CD4-positive, alpha-beta T cell treated with Interleukin-10 for 1 hour (primary cell): ENCODE measurements at regions not wholly inside any gene's neighbourhood (a gene's known extent, or its start where the extent isn't known, plus 50 kb on each side); places are given as distances from the start of the nearest gene placed in this dataset.

Experiments used
- DNase-seq: peaks from one replicate; pipeline ENCODE4 v3.0.0-alpha.2; 2020

- DNase-seq, result no peak
Measured at GRCh38 chr10:128286141-128286761, 160.0 kb upstream of the MKI67 start.

GRCh38 chr10:128286762-128287500 is 160.7 kb upstream of the MKI67 start:
- no peak for DNase-seq

- no peak for DNase-seq
Measured at GRCh38 chr10:128287921-128288320, 161.7 kb upstream of the MKI67 start.

- no peak for DNase-seq
Measured at GRCh38 chr10:128289621-128290020, 163.4 kb upstream of the MKI67 start.

DNA sequence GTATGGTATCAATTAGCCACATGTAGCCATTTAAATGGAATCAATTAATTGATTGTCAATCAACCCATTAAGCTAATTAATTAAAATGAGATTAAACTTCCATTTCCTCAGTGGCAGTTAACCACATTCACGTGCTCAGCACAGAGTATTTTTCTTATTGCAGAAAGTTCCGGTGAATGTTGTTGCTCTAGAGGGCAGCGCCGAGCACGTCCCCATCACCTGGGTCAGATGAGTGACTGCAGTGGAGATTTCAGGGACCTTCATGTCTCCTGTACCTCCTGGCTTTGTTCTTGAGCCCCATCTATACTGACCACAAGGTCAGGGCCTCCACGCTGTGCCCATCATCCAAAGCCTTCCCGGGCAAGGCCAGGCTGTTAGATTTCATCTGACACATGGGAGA is 168.8 kb upstream of the MKI67 start:
- DNase-seq, result no peak

DNA sequence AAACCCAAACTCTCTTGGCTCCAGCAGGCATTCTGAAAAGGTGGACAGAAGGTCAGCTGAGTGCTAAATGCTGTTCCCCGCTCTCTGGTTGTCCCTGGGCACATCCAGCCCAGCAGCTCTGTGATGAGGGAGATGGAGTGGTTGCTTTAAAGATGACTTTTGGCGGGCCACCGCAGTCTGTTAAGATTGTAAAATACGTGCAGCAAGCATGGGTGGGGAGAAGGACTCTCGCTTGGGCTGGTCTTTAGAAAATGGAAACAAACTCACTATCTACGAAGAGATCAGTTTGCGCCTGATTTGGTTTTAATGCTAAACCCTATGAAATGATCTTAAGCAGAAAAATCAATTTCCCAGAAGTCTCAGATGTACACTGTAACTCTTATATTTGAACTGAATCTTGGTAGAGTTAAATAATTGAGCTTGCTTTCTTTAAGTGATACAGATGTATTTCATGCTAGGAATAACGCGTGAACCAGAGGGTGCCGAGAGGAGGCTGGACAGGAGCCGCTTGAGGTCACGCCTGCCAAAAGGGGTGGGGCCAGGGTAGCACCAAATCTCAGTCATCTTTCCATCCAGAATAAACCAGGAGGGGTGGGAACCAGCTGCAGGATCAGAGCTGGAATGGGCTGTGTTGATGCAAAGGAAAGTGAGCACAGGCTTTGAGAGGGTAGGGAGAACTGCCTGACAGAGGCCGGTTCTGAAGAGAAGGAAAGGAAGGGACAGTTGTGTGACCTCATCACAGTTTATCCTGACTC is 170.2 kb upstream of the MKI67 start:
- DNase-seq, result no peak

DNA sequence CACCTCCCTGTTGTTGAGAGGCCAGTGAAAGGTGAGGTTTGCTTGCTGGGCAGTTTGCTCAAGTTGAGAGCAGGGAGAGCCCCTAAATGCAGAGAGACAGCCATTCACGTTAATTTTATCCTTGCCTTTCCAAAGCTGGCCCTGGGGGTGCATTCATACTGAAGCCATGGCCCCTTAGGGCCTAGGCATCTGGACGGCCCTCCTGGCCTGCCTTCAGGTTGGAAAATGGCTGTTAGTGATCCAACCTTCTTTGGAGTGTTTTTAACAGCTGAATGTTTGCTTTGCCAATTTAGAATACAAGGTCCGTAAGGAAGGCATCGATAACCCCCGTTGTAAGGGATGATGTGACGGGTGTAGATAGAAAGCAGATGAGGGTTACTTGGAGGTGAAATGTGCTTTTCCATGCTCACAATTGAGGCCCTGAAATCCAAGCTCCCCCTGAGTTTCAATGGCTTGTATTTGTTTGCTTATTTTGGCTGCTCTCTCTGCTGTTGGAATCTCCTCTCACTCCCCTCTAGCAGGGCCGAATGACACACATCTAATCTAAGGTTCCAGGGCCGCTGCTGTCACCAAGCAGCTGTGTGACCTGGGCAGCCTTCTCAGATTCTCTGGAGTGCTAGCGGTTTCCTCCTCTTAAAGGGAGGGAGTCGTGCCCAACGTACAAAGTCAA is 171.6 kb upstream of the MKI67 start:
- no peak for DNase-seq

DNA sequence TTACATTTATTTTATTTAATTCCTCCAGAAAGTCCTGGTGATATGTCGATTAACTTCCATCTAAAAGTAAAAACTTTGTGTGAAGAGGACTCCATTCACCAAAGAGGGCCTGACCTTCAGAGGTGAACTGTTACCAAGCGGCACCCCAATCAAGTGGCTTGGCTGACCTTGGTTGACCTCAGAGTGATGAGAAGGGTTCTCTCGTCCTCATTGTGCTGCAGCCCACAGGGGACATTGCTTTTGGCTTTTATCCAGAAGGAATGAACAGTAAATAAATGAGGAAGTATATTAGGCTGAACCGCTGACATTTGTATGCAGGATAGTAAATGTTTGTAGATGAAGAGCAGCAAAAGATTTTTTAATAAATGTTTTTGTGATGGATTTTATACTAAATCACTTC is 172.4 kb upstream of the MKI67 start:
- no peak for DNase-seq

DNA sequence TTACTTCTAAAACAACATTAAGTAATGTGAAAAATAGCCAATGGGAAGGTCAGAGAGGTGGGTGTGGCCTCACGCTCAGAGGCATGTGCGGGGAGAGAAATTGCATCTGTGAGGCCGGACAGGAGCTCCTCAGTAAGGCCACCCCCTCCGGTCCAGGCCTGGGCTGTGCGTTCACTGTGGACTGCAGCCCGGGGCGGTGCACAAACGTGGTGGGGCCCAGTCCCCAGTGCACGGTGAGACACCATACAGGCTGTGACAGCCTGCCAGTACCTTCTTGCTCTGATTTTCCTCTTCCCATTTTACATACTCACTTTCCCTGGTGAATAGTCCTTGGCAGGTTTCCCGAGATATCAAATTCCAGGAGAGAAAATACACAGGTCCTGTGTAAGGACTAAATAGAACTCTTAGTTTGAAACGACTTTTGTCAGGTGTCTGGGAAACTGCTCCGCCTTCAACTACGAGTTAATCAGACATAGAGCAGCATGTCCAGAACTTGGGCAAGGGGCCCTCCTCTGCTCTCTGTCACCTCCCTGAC is 174.1 kb upstream of the MKI67 start:
- DNase-seq, result no peak

DNA sequence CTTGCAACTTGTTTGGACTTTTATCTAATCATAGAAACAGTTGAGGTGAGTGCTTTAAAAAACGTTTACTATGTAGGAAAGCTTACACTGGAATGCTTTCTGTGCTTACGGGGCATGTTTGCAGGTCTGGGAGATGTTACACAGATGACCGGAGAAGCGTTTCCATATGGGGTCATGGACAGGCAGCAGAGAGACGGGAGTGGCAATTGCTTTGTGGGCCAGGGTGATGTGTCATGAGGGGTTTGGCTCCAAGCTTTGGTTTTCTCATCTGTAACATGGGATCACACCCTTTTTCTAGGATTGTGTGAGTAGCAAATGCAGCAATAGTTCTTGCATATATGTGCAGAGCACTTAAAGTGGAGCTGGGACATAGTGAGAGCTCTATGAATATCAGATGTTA is 174.8 kb upstream of the MKI67 start:
- DNase-seq, result no peak

DNA sequence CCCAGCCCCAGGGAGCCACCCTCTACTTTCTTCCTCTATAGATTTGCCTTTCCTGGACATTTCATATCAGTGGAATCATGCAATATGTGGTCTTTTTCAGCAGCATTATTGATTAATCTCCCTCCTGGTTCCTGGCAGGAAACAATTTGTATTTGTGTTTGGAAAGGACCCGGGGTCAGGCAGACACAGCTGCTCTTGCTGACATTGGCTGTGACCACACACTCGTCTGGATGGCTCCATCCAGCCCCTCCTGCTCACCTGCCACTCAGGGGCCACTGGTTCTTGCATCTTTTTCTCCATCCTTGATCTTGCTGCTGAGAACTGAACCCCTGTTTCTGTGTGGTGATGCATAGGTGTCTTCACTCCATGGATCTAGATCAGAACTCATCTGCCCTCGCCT is 176.6 kb upstream of the MKI67 start:
- DNase-seq, result no peak

DNA sequence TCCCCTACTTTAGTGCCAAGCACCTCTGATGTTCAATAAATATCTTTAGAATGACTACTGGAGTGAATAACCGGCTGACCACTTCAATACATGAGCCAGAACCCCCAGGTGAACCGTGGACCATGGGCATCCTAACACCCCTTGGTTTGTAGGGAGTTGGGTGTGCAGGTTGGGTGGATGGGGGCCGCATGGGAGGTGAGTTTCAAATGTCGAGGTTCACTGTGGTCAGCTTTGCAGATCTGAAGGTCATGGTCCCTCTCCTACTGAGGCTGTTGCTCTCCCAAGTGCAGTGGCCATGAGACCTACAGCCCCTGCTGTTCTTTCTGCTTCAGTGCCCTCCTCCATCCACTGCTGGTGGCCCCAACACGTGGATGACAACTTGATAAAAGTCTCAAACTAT is 178.0 kb upstream of the MKI67 start:
- no peak for DNase-seq

GRCh38 chr10:128305601-128306345 is 179.6 kb upstream of the MKI67 start:
- DNase-seq, result no peak

DNA sequence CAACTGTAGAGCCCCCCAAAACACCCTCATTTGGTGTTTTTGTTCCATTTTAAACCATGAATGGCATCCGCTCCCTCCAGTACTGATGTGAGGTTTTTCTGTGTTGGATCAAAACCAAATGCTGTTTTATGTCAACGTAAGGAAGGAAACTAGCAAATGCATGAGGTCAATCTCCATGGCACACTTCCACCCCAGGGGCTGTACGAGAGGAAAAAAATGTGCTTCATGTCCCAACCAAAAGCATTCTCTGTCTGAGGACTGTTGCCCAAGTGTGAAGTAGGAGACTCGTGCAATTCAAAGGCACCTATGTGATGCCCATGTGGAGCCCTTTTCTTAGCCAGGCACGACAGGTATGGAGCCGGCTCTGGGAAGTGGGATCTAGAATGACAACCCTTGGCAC is 180.3 kb upstream of the MKI67 start:
- DNase-seq, result no peak

DNA sequence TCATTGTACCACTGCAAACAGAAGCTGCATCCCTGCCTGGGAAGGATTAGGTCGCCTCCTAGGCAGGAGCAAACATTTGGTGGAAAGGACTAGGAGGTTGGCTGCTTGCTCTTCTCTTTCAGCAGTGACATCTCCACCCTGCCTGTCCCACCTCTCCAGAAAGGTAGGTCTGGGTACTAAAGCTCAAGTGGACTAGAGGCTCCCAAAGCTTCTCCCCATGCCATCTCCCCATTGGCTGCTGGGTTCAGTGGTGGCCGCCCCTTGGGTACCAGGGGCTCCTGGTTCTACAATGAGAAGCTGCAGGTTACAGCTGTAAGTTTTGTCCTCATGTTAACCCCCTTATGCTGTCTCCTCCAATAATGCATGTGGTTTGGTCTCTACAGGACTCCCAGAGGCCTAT is 180.7 kb upstream of the MKI67 start:
- no peak for DNase-seq

GRCh38 chr10:128307820-128308219 is 181.6 kb upstream of the MKI67 start:
- no peak for DNase-seq

GRCh38 chr10:128310971-128311658 is 184.9 kb upstream of the MKI67 start:
- no peak for DNase-seq

- DNase-seq, result no peak
Measured at GRCh38 chr10:128312250-128312649, 186.0 kb upstream of the MKI67 start.

- DNase-seq, result no peak
Measured at GRCh38 chr10:128314686-128315085, 188.5 kb upstream of the MKI67 start.

DNA sequence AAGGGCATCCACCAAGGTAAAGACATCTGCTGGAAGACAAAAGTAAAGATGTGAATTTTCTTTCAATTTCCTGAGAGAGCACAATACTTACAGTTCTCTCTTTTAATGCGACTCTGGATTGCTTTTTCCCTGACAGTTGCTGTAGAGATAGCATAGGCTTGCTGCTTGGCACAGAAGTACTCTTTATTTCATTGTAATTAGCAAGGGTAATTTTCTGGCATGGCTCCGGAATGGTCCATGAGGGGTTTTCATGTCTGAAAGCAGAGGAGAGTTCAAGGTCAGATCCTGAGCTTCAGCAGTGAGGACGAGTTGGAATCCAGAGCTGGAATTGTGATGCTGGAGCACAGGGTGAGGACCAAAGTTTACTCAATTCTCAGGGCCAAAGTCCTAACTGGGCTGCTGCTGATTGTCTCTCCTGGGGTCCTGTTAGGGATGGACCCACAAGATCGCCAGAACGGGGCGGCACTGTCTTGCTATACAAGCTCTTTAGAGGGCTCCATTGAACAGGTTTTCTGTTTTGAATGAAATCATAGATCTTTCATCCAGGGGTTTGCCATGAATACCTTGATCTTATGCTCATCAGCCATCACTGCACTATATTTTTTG is 190.0 kb upstream of the MKI67 start:
- DNase-seq, result no peak

DNA sequence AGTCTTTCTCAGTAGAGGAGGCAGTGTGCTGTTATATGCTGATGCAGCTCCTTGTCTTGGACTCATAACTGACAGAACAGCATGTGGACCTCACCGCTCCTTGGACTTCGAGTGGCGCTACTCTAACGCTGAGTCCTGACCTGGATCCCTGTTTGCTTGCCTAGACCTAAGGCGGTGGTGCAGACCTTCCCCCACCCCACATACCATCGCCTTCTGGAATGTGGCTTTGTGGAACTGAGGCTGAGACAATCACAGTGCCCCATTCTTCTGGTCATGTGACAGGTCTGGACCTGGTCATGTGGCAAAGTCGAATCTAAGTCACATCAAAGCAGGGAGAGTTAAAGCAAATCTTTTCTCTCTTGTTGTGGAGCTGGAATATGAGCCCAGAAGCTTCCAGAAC is 190.7 kb upstream of the MKI67 start:
- no peak for DNase-seq

DNA sequence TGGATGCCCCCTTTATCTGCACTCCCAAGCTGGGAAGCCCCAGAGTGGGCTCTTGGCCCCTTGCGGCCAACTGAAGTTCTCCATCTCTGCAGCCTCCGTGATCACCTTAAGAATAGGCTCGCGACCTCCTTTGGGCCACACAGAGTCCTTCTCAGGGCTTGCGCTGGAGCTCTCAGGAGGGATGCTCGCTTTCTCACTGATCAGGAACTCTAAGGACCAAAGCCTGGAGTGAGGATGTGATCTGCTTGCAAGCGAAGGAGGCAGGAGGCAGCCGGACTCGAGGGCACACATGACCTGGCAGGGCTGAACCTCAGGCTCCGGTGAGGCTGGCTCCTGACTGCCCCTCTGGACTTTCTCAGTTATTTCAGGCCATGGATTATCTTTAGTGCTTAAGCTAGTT is 192.1 kb upstream of the MKI67 start:
- no peak for DNase-seq
